HG03571 (cell line): ENCODE measurements at regions not wholly inside any gene's neighbourhood (a gene's known extent, or its start where the extent isn't known, plus 50 kb on each side); places are given as distances from the start of the nearest gene placed in this dataset.
"Not testable (repeated sequence)": the region's sequence is repeated elsewhere in the genome, so short reads cannot be mapped to it uniquely, and the experiment has no call there.

Source experiments
- ATAC-seq: cut with Tn5 transposase; IDR thresholded peaks from one replicate; pipeline ENCODE4 v1.9.1; 2021; ENCODE audit not compliant: unreplicated experiment

DNA sequence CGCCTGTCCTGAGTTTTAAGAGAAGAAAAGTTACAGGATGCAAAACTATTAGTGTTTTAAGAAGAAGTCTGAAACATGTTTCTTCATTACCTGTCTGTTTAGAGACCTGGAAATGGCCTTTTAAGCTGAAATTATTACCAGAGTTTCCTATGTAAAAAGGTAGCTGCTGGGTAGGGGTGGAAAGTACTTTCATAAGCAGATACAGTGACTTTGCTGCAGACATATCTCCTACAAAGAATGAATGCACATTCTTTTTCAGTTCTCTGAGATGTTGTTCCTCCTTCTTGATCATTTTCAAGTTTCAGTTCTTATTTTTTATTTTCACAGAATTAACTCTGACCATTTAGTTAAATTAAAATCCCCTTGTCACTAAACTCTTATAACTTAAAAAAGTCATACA lies 1329.6 kb downstream of the KCNT2 start:
- ATAC-seq: no peak

- ATAC-seq: no peak
Observed at GRCh38 chr1:195275710-195276109, 1332.5 kb downstream of the KCNT2 start.

GRCh38 chr1:195251900-195252299 lies 1356.3 kb downstream of the KCNT2 start:
- ATAC-seq: no peak

- no peak for ATAC-seq
Observed at GRCh38 chr1:195243492-195243891, 1364.7 kb downstream of the KCNT2 start.

DNA sequence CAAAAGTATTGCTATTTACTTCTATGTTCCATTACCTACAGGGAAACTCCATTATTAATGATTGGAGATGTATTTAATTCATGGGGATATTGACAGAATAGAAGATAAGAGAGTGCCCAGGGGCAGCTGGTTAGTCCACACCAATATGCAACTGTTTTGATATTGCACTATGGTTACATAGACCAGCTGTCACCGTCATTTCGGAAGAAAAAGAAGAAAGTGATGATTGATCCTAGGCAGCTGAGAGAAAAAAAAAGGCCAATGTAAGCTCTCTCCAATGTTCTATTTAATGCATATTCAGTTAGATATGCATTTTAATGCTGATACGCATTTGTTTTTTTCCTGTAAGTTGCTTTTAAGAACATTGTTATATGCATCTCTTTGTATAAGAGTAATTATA lies 1367.2 kb downstream of the KCNT2 start:
- no peak for ATAC-seq

DNA sequence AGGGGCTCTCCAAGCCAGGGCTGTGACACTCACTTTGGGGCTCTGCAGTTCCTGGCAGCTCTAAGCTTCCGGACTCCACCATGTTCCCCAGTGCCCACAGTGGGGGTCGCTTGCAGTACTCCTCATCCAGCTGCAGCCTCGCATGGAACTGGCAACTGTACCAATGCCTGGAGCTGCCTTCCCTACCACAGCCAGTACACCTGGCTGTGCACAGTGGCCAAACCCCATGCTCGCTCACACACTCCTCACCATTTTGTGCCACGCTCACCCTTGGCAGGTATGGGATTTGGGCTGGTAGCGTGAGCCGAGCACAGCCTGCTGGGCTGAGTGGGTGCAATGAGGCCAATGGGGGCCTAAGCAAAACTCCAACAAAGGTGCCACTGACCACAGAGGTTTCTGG lies 1369.9 kb downstream of the KCNT2 start:
- no peak for ATAC-seq

- no peak for ATAC-seq
Observed at GRCh38 chr1:195236991-195237889, 1371.0 kb downstream of the KCNT2 start.

DNA sequence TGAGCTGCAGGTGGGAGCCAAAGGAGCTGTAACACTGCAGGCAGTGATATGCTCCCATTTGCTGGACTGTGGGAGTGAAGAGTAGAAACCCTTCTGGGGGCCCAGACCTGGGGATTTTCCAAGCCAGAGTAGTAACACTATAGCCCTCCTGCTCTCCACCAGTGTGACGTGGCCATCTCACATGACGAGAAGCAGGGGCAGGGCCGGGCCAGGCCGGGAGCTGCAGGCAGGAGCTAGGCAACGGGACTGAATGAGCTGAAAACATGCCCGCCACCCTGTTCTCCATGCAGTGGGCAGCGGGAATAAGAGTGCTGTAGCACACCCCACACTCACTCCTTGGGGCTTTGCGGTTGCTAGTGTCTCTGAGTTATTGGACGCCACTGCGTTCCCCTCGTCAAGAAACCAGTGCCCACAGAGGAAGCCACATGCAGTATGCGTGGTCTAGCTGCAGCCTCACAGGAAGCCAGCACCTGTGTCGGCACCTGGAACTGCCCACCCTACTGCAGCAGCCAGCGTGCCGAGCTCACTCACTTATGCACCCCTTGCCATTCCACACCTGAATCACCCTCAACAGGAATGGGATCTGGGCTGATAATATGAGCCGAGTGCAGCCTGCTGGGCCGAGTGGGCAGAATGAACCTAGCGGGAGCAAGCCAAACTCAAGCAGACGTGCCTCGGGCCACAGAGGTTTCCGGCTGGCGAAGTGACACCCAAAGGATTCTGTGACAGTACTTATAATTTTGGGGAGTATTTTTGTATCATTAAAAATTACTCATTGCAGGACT lies 1389.6 kb downstream of the KCNT2 start:
- ATAC-seq: no peak

DNA sequence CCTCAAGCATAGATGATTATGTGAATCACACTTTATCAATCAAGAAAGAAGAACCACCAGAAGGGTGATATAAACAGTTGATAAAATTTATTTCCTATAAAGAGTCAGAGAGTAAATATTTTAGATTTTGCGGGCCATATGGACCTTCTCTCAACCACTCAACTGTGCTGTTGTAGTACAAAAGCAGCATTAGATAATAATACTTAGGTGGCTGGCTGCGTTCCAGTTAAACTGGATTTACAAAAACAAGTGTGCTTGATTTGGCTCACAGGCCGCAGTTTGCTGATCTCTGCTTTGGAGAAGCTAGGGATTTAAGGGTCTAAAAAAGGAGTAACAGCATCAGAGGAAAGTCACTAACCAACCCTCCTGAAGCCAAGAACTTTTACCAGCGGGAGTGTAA lies 1406.0 kb downstream of the KCNT2 start:
- ATAC-seq: no peak

GRCh38 chr1:195200772-195201171 lies 1407.5 kb downstream of the KCNT2 start:
- no peak for ATAC-seq

GRCh38 chr1:195197116-195197515 lies 1411.1 kb downstream of the KCNT2 start:
- no peak for ATAC-seq

DNA sequence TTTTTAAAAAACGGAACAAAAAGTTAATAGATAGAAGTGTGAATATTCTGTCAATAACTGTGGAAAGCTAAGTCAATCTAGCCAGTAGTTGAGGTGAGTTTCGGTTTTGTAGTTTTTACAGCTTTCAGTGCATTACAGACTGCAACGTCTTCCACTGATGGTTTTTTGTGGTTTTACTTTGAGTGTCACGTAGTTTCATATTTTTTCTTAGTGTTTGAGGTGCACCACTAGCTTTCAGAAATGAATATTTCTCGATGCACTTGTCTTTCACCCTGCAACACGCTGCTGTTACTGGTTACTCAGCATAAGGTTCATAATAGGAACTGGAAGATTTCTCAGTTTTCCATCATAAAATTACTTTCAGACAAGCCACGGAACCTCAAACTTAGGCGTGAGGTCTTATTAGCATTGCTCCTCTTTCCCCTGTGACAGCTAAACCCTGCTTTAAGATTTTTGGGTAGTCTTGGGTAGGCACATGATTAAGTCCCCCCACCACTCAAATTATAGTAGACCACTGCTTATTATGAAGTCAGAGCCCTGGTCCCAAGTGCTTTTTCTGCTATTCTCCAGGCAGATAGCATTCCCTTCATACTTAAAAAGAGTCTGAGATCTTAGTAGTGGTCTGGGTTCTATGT lies 1412.7 kb downstream of the KCNT2 start:
- ATAC-seq: peak; percentile 97

DNA sequence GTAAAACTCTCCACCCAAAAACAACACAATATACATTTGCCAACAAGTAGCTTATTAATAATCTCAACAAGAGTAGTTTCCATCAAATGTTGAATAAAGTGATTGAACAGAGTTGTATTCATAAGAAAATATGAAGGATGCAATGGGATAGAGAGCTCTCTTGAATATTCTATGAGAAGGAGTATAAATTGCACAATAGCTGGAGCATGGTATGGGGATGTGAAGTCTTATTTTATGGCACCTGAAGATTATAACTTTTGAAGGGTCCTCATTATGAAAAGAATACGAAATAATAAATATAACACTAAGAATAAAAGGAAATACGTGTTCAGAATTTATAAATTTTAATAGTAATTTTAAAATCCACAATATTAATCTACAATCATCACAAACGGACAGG lies 1415.1 kb downstream of the KCNT2 start:
- no peak for ATAC-seq

- ATAC-seq: no peak
Observed at GRCh38 chr1:195188821-195189220, 1419.4 kb downstream of the KCNT2 start.

DNA sequence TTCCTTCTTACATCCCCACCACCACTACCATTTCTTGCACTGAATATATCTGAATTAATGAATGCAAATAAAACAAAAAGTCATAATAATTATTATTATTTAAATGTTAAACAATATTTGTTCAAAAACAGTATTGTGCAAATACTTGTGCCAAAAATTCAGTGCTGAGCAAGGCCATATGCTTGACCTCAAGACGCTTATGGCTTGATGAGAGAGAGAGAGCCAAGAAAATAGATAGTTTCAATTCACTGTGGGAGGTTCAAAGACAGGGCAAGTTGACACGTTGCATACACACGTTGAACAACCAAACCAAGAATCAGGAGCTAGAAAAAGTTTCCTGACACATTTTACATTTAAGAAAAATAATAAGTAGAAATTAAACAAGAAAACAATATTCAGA lies 1421.7 kb downstream of the KCNT2 start:
- no peak for ATAC-seq

GRCh38 chr1:195185736-195186135 lies 1422.5 kb downstream of the KCNT2 start:
- ATAC-seq: no peak

DNA sequence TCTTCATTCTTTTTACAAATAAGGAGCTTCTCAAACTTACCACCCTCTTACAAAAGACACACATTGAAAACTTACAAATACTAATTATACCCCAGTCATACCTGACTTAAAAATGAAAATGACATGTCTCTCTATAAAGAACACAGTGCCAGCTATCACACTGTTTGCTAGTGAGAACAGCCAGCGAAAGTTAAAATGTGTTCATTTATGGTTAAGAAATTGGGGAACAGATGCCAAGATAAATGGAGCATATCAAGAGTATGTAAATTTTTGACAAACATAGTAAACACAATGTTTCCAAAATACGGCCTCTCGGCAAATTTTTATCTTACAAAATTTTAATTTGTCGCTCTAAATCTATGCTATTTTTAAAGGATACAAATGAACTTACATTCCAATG lies 1422.9 kb downstream of the KCNT2 start:
- ATAC-seq: no peak

DNA sequence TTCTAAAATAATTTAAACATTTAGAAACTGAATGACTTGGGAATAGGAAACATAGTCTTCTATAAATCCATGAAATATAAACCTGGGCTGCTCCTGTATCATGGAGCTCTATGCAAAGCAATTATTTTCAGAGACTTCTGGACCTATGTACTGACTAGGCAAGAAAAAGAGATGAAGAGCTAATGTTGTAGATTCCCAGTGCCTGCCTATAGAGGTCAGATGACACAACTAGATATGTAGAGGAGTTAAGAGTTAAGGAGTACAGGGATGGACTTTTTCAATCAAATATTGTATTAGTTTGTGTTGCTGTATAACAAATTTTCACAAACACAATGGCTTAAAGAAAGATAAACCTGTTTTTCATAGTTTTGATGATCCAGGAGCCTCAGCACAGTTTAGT lies 1434.5 kb downstream of the KCNT2 start:
- no peak for ATAC-seq

DNA sequence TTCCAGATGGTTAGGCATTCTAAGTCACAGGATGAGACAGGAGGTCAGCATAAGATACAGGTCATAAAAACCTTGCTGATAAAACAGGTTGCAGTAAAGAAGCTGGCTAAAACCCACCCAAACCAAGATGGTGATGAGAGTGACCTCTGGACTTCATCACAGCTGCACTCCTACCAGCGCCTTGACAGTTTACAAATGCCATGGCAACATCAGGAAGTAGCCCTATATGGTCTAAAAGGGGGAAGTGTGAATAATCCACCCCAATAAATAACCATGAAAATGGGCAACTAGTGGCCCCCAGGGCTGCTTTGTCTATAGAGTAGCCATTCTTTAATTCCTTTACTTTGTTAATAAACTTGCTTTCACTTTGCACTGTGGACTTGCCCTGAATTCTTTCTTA lies 1448.4 kb downstream of the KCNT2 start:
- ATAC-seq: not testable (repeated sequence)

GRCh38 chr1:195158091-195158490 lies 1450.1 kb downstream of the KCNT2 start:
- no peak for ATAC-seq

- no peak for ATAC-seq
Observed at GRCh38 chr1:195153107-195153506, 1455.1 kb downstream of the KCNT2 start.

DNA sequence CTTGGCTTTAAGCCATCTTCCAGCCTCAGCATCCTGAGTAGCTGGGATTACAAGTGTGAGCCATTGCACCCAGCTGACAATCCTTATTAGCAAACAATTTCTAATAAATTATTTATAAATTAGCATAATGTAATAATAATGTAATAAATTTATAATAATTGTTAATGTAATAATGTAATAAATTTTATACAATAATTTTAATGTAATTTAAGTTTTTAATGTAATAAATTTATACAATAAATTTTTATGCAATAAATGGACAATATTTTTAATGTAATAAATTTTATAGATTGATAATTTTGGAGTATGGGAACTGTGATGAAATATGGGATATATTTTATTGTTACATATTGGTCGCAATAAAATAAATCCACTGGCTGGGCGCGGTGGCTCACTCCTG lies 1457.5 kb downstream of the KCNT2 start:
- no peak for ATAC-seq
